MG63 (cell line): ENCODE measurements at regions not wholly inside any gene's neighbourhood (a gene's known extent, or its start where the extent isn't known, plus 50 kb on each side); places are given as distances from the start of the nearest gene placed in this dataset.

ENCODE experiments used
- DNase-seq: peaks from one replicate; pipeline ENCODE4 v3.0.0-alpha.2; 2020
- H3K27me3 ChIP-seq: fragments of 250-450 bp; sonication (Bioruptor Pico); 2 replicates; pipeline ENCODE4 v1.5.1; 2020; ENCODE audit warnings: mild to moderate bottlenecking, moderate library complexity
- H3K36me3 ChIP-seq: fragments of 250-450 bp; sonication (Bioruptor Pico); 2 replicates; pipeline ENCODE4 v1.5.1; 2020; ENCODE audit warnings: mild to moderate bottlenecking, moderate library complexity
- H3K4me3 ChIP-seq: fragments of 250-450 bp; sonication (Bioruptor Pico); 2 replicates; pipeline ENCODE4 v1.5.1; 2020; ENCODE audit warnings: mild to moderate bottlenecking, moderate library complexity
- H3K9me3 ChIP-seq: fragments of 250-450 bp; sonication (Bioruptor Pico); 2 replicates; pipeline ENCODE4 v1.5.1; 2020; ENCODE audit warnings: mild to moderate bottlenecking, moderate library complexity

- DNase-seq = no peak
- H3K9me3 ChIP-seq = no peaks in the 10 kb centered on the region
- H3K36me3 ChIP-seq = no peaks in the 10 kb centered on the region
- H3K4me3 ChIP-seq = no peak overlapping the region
- no peaks in the 10 kb centered on the region for H3K27me3 ChIP-seq
Measured at GRCh38 chr20:24098886-24099285, 110.3 kb upstream of the GGTLC1 start.

GRCh38 chr20:24097506-24098245 lies 109.1 kb upstream of the GGTLC1 start:
- DNase-seq = no peak
- Histone ChIP-seq H3K9me3 (no peaks in the 10 kb centered on the region), H3K4me3 (no peak overlapping the region), H3K27me3 (no peaks in the 10 kb centered on the region), H3K36me3 (no peaks in the 10 kb centered on the region)

GRCh38 chr20:24096864-24097450 lies 108.4 kb upstream of the GGTLC1 start:
- H3K36me3 ChIP-seq = no peaks in the 10 kb centered on the region
- H3K27me3 ChIP-seq = no peaks in the 10 kb centered on the region
- no peak overlapping the region for H3K4me3 ChIP-seq
- no peak for DNase-seq
- H3K9me3 ChIP-seq = no peaks in the 10 kb centered on the region

- H3K27me3 ChIP-seq = no peaks in the 10 kb centered on the region
- DNase-seq = no peak
- H3K36me3 ChIP-seq = no peaks in the 10 kb centered on the region
- no peak overlapping the region for H3K4me3 ChIP-seq
- H3K9me3 ChIP-seq = no peaks in the 10 kb centered on the region
Measured at GRCh38 chr20:24096264-24096663, 107.7 kb upstream of the GGTLC1 start.

DNA sequence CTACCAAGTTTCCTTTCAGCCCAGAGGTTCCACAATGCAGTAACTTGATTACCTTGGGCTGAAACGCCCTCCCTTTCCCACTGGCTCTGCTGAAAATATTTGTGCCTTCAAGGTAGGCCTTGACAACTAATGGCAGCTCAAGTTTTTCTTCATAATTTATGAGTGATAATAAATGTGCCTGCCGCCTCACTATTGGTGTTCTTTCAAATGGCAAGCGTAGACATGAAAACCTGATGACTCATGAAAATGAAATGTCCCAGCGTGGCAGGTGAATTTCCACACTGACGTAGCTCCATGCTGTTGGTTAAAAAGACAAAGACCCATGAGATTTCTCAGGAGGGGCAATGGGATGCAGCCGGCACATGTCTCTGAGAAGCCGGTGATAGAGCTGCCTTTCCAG lies 107.2 kb upstream of the GGTLC1 start:
- no peaks in the 10 kb centered on the region for H3K36me3 ChIP-seq
- no peaks in the 10 kb centered on the region for H3K9me3 ChIP-seq
- no peaks in the 10 kb centered on the region for H3K27me3 ChIP-seq
- H3K4me3 ChIP-seq = no peak overlapping the region
- no peak for DNase-seq

DNA sequence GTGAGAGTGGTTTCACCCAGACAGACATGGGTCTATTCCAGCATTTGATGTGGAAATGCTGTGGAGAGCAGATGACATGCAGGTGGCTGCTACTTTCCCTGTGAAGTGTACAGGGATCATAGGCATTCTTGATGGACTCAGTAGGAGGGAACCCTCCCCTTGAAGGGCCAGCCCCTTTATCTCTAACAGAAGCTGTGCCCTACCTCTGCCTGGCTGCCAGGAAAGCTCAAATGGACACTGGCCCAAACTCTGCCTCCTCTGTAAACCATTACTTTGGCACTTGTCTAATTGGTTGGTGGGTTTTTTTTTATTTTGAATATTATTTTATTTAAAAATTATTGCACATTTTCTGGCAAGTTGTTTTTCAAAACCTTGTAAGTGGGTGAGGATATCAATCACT lies 106.7 kb upstream of the GGTLC1 start:
- no peaks in the 10 kb centered on the region for H3K27me3 ChIP-seq
- no peak overlapping the region for H3K4me3 ChIP-seq
- DNase-seq = no peak
- no peaks in the 10 kb centered on the region for H3K36me3 ChIP-seq
- H3K9me3 ChIP-seq = no peaks in the 10 kb centered on the region

DNA sequence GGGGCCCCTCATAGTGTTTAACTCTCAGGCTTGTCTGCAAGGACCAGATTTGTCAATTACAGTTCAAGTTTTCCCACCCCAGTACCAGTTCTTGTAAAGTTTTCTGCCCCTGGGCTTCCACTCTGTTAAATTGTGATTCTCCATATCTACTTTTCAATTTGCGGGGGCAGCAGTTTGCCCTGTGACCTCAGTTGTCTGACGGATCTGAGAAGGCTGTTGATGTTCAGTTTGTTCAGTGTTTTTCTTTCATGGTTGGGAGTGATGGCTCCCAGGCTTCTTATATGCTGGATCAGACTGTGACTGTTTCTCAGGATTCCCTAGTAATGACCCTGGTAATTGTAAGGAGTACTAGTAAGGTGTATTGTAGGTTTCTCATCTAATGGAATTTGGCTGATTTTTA lies 101.0 kb upstream of the GGTLC1 start:
- DNase-seq = no peak
- Histone ChIP-seq H3K4me3 (no peak overlapping the region), H3K36me3 (no peaks in the 10 kb centered on the region), H3K9me3 (no peaks in the 10 kb centered on the region), H3K27me3 (no peaks in the 10 kb centered on the region)

- H3K9me3 ChIP-seq = no peaks in the 10 kb centered on the region
- DNase-seq = no peak
- H3K27me3 ChIP-seq = no peaks in the 10 kb centered on the region
- no peaks in the 10 kb centered on the region for H3K36me3 ChIP-seq
- H3K4me3 ChIP-seq = no peak overlapping the region
Measured at GRCh38 chr20:24086121-24086520, 97.5 kb upstream of the GGTLC1 start.

- no peaks in the 10 kb centered on the region for H3K36me3 ChIP-seq
- no peak for DNase-seq
- no peak overlapping the region for H3K4me3 ChIP-seq
- no peaks in the 10 kb centered on the region for H3K9me3 ChIP-seq
- H3K27me3 ChIP-seq = no peaks in the 10 kb centered on the region
Measured at GRCh38 chr20:24084281-24084680, 95.7 kb upstream of the GGTLC1 start.

GRCh38 chr20:24081077-24081476 lies 92.5 kb upstream of the GGTLC1 start:
- no peak overlapping the region for H3K4me3 ChIP-seq
- no peaks in the 10 kb centered on the region for H3K9me3 ChIP-seq
- DNase-seq = no peak
- no peaks in the 10 kb centered on the region for H3K27me3 ChIP-seq
- H3K36me3 ChIP-seq = no peaks in the 10 kb centered on the region

- DNase-seq = no peak
- Histone ChIP-seq H3K27me3 (no peaks in the 10 kb centered on the region), H3K4me3 (no peak overlapping the region), H3K36me3 (no peaks in the 10 kb centered on the region), H3K9me3 (no peaks in the 10 kb centered on the region)
Measured at GRCh38 chr20:24079661-24080412, 91.3 kb upstream of the GGTLC1 start.

GRCh38 chr20:24077145-24077544 lies 88.6 kb upstream of the GGTLC1 start:
- Histone ChIP-seq H3K9me3 (no peaks in the 10 kb centered on the region), H3K27me3 (no peaks in the 10 kb centered on the region), H3K4me3 (no peak overlapping the region), H3K36me3 (no peaks in the 10 kb centered on the region)
- DNase-seq = no peak

DNA sequence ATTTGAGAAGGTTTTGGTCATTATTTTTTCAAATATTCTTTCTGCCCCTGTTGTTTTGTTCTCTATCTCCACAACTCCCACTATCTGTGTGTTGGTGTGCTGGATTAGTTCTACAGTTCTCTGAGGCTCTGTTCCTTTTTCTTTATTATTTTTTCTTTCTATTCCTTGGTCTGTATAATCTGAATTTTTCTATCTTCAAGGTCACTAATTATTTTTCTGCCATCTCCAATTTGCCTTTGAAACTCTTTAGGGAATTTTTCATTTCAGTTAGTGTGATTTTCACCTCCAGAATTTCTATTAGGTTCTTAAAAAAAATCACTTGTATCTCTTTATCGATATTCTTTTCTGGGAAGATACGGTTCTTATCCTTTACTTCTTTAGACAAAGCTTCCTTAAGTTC lies 82.1 kb upstream of the GGTLC1 start:
- DNase-seq = no peak
- Histone ChIP-seq H3K27me3 (no peaks in the 10 kb centered on the region), H3K36me3 (no peaks in the 10 kb centered on the region)

GRCh38 chr20:24066076-24066700 lies 77.6 kb upstream of the GGTLC1 start:
- Histone ChIP-seq H3K9me3 (no peaks in the 10 kb centered on the region), H3K4me3 (no peak overlapping the region), H3K27me3 (no peaks in the 10 kb centered on the region), H3K36me3 (no peaks in the 10 kb centered on the region)
- DNase-seq = no peak

More for the DNA sequence above, 82.1 kb upstream of the GGTLC1 start:
- Histone ChIP-seq H3K9me3 (no peaks in the 10 kb centered on the region), H3K4me3 (no peak overlapping the region)

- no peaks in the 10 kb centered on the region for H3K9me3 ChIP-seq
- no peak overlapping the region for H3K4me3 ChIP-seq
- no peak for DNase-seq
- H3K27me3 ChIP-seq = no peaks in the 10 kb centered on the region
- no peaks in the 10 kb centered on the region for H3K36me3 ChIP-seq
Measured at GRCh38 chr20:24064915-24065314, 76.3 kb upstream of the GGTLC1 start.

- no peak overlapping the region for H3K4me3 ChIP-seq
- H3K36me3 ChIP-seq = no peaks in the 10 kb centered on the region
- no peaks in the 10 kb centered on the region for H3K27me3 ChIP-seq
- no peaks in the 10 kb centered on the region for H3K9me3 ChIP-seq
- DNase-seq = no peak
Measured at GRCh38 chr20:24064092-24064491, 75.5 kb upstream of the GGTLC1 start.

DNA sequence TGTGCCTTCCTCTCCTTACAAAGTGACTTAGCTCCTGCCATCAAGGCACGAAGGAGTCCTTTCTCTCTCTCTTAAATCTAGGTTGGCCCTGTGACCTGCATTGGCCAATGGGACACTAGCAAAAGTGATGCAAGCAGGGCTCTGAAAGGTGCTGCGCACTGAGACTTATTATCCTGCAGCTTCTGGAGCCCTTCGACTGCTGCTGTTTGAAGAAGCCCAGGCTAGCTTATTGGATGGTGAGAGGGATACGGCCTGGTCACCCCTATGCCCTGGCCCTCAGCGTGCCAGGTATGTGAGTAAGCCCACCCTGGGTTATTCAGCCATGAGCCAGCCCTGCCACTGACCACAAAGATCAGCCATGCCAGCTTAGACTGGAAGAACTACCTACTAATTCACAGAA lies 74.5 kb upstream of the GGTLC1 start:
- Histone ChIP-seq H3K27me3 (no peaks in the 10 kb centered on the region), H3K9me3 (no peaks in the 10 kb centered on the region), H3K36me3 (no peaks in the 10 kb centered on the region), H3K4me3 (no peak overlapping the region)
- DNase-seq = no peak
